ENCODE measurements at regions not wholly inside any gene's neighbourhood (a gene's known extent, or its start where the extent isn't known, plus 50 kb on each side); places are given as distances from the start of the nearest gene placed in this dataset.

DNA sequence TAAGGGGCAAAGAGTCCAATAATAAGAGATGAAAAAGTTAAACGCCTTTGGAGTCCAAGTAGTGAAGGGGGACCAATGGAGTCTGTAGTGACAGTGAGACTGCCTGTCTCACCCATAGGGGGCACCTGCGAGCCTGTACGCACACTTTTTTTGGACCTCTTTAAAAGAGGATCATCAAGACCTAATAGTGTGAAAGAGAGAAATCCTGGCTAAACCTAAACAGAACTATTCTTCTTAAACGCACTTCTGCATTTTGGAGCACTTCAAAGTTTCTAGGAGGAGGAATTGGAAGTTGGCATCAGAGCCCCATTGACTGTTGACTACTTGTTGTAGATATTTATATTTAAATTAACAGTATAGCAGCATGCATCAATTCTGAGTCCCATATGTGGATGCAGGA lies 636.1 kb upstream of the KLF4 start:
- no peak for DNase-seq

DNA sequence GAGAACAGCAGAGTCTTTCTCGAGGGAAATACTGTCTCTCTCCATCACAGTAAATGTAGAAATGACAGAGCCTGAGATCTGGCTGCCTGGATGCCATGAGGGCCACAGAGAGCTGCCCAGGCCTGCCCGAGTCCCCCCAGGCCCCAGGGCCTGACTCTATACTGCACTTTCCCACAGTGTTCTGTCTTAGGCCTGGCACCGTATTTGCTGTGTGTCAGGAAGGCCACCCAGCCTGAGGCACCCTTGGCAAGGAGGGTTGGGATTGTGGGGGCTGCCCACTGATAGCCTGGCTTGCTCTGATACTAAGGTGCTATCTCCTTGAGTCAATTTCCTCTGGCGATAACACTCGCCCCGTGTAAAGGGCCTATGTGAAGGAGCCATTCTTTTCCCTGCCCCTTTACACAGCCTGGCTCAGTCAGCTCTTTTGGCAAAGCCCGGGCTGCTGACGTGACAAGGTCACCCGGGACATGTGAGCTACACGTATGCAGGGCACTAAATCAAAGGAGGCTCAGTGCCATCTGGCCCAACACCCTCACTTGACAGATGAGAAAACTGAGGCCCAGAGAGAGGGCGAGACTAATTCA lies 630.1 kb upstream of the KLF4 start:
- no peak for DNase-seq

GRCh38 chr9:108117795-108118194 lies 628.2 kb upstream of the KLF4 start:
- DNase-seq = peak; percentile 28

GRCh38 chr9:108117306-108117705 lies 627.7 kb upstream of the KLF4 start:
- DNase-seq = no peak

GRCh38 chr9:108113596-108113995 lies 624.0 kb upstream of the KLF4 start:
- DNase-seq = no peak

DNA sequence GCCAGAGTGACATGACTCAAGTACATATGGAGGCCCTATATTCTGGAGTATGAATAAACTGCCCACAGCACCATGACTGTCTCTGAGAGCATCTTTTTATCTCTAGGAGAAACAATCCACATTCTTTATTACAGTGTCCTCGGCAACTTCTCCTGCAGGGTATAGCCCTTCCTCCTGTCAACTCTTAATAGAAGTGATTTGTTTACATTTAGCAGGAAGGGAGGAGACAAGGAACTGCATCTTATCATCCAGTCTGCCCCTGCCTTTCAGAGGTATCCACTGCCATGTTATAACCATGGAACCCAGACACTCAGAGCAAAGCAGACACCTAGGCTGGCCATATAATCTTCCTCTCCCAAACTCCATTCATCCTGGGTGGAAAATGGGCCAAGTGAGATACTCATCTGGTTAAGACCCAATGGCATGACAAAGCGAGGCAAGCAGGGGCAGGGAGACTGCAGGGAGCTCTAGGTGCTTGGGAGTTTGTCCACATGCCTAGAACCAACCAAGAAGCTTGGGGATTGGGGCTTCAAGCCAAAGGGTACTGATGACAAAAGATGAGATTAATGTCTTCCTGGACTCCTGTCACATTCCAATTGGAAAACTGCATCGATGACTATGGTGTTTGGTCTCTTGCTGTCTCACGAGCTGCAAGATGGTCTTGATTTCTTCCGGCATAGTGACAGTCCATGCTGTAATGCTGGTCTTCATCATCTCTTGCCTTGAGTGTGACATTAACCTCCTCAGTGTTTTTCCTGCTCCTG lies 620.5 kb upstream of the KLF4 start:
- no peak for DNase-seq

- no peak for DNase-seq
Observed at GRCh38 chr9:108108852-108109448, 619.4 kb upstream of the KLF4 start.

DNA sequence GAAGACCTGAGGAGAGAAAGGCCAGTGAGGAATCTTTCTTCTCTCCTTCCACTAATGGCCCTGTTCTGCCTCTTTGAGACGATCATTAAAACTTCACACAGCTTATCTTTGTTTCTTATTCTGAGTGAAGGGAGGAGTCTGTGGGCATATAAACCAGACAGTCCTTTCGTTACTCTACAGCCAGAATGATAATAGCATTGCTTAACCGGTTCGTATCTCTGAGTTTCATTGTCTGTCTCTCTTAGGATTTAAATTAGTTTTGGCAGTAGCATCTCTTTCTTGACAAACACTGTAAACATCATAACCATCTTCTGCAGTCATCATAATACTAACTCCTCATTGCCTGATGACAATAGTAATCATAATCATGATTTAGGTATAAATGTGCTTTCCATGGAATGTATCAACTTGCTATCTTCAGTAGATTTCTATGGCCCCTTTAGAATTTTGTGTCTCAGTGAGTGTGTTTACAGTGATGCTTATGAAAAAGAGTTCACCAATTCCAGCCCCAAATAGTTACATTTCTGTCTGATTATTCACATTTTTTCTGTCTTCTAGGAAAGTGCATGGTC lies 618.8 kb upstream of the KLF4 start:
- DNase-seq = no peak

GRCh38 chr9:108105885-108106284 lies 616.3 kb upstream of the KLF4 start:
- DNase-seq = no peak

DNA sequence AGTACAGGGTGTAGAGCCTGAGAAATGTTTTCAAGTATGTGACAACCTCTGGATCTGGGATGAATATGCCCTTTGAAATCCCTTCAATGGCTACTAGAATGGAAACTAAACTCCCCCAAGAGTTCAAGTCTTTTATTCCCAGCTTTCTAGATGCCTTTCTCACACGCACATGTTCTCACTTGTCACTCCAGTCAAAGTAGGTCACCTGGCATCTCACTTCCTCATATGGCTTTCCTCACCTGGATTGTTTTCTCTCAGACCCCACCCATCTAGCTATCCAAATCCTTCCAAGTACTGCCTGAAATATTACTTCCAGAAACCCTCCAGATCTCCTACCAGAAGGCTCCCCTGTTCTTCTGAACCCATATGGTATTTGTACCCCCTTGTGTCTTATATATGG lies 615.4 kb upstream of the KLF4 start:
- DNase-seq = no peak

GRCh38 chr9:108103046-108103693 lies 613.6 kb upstream of the KLF4 start:
- no peak for DNase-seq

DNA sequence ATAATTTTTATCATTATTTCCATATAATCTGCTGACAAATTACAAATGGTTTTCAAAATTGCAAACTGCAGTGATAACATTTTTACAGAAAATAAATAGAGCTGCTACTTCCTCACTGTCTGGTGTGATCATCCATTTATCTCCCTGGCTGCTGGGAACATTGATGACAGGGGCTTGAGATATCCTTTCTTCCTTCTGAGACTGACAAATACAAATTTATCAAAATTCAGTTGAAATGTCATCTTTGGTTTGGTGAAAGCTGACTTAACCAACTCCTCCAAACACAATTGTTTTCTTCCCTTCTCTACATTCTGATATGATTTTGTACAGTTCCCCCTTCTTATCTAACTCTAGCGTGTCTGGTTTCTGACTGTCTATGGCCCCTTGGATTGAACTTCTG lies 611.8 kb upstream of the KLF4 start:
- DNase-seq = no peak

DNA sequence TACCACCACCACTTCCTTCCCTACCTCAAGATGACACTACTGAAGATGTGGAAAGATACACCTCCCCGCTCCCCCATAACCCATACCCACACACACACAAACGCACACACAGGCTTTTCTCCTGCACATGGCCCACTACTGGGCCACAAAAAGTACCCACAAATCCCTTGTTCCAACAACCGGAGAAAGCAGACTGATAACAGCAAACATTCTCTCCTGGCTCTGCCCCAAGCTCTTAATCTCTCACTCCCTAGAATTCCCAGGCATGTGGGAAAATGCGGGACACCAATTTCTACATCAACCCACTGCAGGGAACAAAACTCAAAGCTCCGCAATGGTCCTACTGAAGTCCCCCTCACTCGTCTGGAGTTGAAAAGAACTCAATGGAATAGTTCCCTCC lies 611.0 kb upstream of the KLF4 start:
- DNase-seq = no peak

GRCh38 chr9:108099854-108100253 lies 610.3 kb upstream of the KLF4 start:
- no peak for DNase-seq

- DNase-seq = no peak
Observed at GRCh38 chr9:108095496-108095895, 605.9 kb upstream of the KLF4 start.

DNA sequence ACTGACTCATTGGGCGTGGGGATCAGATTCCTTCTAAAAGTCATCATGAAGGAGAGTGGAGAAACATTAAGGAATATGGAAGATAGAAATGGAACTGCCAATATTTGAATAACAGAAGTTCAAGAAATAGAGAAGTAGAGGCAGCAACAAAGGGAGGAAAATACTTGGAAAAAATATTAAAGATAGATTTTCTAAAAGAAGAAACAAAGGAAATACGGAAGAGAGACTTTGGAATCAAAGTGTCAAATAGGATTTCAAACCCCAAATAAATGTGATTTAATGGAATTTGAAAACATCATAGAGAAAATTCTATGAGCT lies 605.1 kb upstream of the KLF4 start:
- DNase-seq = no peak

DNA sequence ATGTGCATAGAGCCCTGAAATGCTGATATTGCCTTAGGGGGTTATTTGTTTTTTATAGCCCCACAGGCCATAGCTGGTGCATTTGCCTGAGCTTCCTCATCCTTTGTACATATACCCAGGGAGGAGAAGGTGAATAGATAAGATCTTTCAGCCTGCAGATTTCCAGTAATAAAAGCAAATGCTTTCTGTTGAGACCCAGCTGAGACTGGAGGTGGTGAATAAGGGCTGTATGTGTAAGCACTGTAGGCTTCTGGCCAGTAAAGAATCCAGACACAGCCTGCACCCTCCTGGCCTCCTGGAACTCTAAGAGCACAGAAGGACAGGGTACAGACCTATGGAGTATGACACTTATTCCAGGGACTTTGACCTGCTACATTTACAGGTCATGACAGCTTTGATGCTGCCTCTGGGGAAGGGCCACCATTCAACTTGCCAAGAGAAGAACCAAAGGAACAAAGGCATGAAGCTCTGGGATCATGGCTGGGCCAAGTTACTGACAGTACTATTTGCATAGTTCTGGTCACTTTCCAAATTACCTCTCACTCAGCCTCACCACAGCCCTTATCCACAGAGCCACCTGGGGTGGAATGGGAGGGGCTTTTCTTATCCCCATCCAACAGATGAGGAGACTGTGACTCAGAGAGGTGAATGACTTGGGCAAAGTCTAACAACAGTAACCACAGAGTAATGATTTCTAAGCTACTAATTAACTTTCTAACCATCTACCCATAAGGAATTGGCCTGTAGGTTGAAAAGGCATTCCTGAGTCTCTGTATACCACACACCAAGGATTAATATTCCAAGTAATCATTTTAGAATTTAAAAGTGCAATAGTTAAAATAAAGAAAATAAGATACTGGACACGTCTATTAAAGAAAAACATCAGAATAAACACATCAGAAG lies 604.5 kb upstream of the KLF4 start:
- DNase-seq = no peak

DNA sequence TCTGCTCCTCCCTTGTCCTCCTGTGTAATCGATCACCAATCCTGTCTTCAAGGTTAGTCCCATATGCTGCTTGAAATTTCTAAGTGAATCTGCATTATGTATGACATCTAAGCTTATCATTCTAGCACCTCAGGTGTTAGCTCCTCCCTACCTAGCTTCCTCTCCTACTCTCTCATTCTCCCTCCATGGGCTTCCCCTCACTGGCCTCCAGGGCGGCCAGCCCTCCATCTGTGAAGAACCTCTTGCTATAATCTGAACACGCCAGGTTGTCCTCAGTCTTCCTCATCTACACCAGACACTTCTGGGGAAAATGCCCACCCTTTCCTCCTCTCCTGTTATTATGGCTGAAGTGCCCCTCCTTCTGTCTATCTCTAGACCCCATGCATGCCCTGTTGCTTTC lies 599.3 kb upstream of the KLF4 start:
- no peak for DNase-seq

GRCh38 chr9:108087781-108088180 lies 598.2 kb upstream of the KLF4 start:
- peak; percentile 33 for DNase-seq

DNA sequence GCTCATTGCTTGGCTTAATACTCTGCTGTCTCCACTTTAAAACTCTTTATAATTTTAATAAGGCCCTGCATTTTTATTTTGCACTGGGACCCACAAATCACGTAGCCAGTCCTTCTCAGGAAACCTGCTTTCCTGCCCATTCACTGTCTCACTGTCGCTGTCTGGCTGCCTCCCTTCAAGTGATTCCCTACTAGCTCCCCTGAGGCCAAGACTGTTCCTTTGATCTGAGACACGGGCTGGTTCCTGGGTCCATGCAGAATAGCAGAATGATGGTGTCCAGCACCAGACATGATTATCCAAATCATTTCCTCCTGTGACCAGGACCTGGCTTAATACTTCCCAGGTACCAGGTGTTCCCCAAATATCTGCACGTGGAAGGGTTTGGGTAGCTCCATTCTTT lies 597.1 kb upstream of the KLF4 start:
- DNase-seq = no peak

DNA sequence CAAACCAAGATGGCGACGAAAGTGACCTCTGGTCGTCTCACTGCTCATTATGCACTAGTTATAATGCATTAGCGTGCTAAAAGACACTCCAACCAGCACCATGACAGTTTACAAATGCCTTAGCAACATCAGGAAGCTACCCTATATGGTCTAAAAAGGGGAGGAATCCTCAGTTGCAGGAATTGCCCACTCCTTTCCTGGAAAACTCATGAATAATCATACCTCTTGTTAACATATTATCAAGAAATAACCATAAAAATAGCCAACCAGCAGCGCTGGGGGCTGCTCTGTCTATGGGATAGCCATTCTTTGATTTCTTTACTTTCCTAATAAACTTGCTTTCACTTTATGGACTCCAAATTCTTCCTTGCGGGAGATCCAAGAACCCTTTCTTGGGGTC lies 595.7 kb upstream of the KLF4 start:
- no peak for DNase-seq

DNA sequence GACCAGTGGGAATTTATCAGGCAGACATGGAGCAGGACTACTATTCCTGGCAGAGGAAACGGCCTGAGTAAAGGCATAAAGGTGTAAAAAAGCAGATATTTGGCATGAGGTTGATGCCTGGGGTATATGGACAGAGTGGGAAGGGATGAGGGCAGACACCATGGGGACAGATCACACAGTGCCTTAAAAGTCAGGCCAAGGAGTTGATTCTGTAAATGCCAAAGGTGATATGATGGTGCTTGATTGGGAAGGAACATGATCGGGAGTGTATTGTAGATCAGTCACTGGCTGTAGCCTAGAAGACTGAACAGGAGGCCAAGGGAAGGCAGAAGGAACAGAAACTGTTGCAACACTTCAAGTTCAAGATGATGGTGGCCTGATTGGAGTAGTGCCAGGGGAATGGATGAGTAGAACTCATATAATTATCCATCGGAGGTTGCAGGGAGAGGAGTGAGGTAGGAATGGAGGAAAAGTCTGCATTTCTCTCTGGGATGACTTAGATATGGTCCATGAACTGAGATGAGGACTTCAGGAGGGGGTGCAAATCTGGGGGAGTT lies 594.3 kb upstream of the KLF4 start:
- no peak for DNase-seq
